ENCODE measurements at regions not wholly inside any gene's neighbourhood (a gene's known extent, or its start where the extent isn't known, plus 50 kb on each side); places are given as distances from the start of the nearest gene placed in this dataset.

DNA sequence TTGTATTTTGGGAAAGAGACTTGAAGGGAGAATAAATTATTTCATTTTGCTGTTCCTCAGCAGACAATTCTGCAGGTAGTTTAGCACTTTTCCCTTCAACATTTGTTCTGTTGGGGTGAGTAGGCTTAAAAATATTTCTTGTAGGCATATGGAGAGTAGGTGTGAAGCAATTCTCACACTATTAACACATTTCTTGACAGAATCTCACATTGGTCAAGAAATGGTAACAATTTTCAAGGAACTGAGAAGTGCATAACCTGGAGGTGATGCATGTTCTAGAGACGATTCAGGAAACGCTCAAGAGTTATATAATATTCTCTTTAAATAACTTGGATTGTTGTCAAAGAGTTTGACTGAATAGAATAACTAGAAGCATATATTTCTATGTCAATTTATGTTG, 658.2 kb downstream of the STIM2 start:
- TF ChIP-seq, protein P1, sequence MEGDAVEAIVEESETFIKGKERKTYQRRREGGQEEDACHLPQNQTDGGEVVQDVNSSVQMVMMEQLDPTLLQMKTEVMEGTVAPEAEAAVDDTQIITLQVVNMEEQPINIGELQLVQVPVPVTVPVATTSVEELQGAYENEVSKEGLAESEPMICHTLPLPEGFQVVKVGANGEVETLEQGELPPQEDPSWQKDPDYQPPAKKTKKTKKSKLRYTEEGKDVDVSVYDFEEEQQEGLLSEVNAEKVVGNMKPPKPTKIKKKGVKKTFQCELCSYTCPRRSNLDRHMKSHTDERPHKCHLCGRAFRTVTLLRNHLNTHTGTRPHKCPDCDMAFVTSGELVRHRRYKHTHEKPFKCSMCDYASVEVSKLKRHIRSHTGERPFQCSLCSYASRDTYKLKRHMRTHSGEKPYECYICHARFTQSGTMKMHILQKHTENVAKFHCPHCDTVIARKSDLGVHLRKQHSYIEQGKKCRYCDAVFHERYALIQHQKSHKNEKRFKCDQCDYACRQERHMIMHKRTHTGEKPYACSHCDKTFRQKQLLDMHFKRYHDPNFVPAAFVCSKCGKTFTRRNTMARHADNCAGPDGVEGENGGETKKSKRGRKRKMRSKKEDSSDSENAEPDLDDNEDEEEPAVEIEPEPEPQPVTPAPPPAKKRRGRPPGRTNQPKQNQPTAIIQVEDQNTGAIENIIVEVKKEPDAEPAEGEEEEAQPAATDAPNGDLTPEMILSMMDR (IDR thresholded peaks at IDR 0.05): no peak
- TF ChIP-seq POLR2A (IDR thresholded peaks at IDR 0.05): no peak
